GM18873 (cell line): ENCODE measurements at regions not wholly inside any gene's neighbourhood (a gene's known extent, or its start where the extent isn't known, plus 50 kb on each side); places are given as distances from the start of the nearest gene placed in this dataset.
"Not testable (repeated sequence)": the region's sequence is repeated elsewhere in the genome, so short reads cannot be mapped to it uniquely, and the experiment has no call there.

Source experiments
- ATAC-seq: cut with Tn5 transposase; IDR thresholded peaks from one replicate; pipeline ENCODE4 v1.9.1; 2021; ENCODE audit warnings: mild to moderate bottlenecking, moderate library complexity, moderate number of reproducible peaks; ENCODE audit not compliant: unreplicated experiment, low FRiP score

DNA sequence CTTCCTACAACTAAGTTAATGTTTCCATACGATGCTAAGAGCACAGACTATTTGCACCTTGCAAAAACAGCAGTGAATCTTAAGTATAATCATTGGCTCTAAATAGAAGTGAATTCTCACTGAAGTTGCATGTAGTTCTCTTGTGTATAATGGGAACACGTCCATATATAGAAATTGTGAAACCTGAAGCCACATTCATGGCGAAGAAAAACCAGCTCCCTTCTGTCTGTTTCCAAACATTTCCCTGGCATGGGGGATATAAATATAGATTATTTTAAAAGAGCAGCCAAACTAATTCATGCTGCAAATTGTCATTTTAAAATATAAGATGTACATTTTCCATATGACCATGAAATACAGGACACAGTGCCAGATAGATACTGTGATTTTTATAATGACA lies 71.1 kb downstream of the TRAM1L1 start:
- no peak for ATAC-seq

DNA sequence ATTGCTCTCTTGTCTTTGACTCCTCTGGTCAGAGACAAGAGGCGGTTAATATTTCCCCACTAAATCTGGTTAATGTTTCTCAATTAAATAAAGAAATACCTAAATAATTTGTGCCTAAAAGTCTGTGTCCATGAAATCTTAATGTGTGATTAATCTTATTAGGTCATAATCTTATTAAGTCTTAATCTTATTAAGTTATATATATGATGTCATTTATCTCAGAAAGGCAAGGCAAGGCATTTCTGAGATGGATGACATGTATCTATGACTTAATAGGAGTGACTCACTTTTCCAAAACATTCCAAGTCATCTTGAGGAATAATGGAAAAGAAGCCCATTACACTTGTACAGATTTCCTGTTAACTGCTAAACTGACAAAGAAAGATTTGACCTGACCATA lies 74.7 kb downstream of the TRAM1L1 start:
- ATAC-seq, result no peak

DNA sequence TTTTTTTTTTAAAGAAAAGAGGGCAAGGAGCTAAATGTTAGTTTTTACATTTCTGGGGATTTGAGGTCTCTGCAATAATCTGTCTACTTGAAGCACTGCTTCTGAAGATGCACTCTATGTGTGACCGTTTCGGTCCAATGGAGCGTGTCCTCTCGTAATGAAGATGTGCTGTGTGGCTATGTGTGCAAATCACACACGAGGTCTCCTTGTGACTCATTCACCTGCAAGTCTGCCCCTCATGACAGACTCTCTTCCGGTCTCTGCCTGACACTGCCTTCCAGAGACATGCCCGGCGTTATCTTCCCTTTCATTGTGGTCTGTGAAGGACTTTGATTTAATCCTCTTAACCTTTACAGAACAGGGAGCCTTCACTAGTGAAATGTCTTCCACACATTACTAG lies 84.3 kb downstream of the TRAM1L1 start:
- ATAC-seq, result no peak

DNA sequence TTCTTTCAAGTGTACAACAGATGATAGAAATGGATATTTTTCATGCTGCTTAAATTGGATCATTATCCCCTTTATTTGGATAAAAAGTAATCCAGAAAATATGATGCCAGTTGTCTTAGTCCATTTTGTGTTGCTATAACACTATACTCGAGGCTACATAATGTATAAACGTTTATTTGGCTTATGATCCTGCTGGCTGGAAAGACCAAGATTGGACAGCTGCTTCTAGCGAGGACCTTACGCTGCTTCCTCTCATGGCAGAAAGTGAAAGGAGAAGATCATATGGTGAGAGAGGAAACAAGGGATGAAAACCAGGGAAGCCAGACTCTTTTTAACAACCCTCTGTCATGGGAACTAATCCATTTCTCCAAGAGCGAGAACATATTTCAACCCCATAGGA lies 102.7 kb downstream of the TRAM1L1 start:
- no peak for ATAC-seq

DNA sequence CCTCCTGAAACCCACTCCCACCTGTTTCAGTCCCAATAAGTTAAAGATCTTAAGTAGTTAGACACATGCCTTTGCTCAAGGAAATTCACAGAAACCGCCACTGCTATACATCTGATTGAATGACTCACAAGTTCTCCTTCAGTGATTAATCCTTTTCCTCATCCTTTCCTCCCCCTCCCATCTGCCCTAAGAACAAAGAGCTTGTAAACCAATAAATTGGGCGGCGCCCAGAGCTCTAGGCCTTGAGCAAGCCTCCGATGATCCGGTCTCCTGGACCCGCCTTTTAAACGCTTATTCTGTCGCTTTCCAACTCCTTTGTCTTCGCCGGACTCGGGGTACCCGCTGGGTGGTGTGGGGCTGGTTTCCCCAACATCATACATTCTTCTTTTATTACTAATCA lies 104.9 kb downstream of the TRAM1L1 start:
- not testable (repeated sequence) for ATAC-seq

DNA sequence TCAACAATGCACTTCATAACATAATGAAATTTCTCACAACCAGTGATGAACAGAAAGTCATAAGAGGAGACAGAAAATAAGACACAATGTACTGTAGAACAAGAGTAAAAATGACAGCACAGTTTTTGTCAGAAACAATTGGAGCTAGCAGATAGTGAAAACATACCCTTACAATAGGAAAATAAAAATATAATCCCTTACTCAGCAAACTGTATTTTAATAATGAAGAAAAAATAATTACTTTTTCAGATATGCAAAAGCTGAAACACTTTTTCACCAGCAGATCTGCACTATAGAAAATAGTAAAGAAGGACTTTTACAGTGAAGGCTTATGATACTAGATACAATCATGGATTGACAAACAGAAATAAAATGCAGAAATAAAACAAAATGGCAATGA lies 126.3 kb downstream of the TRAM1L1 start:
- ATAC-seq, result no peak

DNA sequence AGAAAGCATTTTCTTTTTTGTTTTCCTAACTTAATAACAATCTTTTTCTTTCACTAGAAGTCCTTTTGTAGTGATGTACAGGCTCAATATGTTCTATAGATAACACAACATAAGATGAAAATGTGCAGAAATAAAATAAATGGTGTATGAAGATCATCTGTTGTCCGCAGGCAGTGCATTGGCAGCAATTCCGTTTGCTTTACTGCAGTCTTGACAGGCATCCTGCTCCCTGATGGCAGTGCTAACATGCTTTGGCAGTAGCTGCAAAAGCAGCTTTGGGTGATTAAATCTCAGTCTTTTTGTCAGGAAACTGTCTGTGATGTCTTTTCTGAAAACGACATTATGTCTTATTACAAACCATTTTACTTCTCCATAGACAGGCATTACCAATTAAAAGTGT lies 131.4 kb downstream of the TRAM1L1 start:
- ATAC-seq, result no peak

DNA sequence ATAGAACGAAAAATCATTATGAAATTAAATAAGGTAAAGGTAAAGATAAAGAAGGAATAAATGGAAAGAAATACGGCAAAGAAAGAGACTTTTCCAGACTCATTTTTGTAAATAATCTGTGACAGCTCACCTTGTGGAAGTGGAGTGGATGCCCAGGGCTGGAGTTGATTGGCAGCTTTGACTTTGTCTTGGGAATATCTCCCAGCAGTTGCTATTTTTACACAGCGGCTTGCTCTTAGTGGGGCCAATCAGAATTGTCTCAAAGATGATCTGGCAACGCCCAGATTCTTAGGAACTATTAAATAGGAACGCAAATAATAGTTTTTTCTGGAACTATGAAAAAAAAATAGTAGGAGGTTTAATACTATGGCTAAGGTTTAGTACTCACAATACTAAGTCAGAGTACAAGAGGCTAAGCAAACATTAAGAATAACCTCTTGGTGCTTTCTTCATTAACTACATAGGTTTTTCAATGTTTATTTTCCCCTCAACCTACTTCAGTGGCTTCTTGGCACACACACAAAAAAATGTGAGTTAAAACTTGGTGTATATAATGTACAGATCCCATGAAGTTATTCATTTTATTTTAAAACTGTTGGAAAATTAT lies 132.7 kb downstream of the TRAM1L1 start:
- ATAC-seq, result no peak

DNA sequence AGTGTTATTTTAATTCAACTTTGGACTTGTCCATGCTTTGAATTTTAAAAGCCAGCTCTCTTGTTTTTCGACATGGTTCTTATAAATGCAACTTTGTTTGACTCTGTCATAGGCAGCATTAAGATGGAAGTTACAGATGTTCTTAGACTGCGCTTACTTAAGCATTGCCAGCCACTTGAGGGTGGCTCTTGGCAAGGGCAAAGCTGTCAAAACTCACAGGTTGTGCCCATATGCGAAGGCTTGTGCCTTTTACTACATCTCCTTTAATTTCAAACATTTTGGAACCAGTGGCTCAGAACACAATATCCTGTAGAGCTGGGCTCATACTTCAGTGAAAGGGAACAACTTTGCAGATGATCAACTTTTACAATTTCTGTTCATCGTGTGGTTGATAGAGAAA lies 135.5 kb downstream of the TRAM1L1 start:
- ATAC-seq, result no peak

DNA sequence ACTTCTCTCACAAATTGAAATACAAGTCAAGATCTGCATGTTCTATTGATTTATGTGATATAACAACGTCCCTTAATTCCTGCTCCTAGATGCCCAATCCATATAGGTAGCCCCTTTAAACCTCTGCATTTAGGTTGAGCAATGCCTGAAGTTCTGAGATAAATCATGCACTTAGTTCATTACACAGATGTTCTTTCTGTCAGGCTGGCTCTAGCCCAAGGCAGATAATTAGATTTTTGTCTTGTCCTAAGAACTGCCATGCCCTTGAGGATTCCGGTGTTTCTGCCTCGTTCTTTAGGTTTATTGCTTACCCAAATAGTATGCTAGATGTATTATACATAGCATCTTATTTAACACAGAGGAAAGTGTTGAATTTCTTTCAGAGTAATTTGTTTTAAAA lies 143.1 kb downstream of the TRAM1L1 start:
- ATAC-seq, result no peak

DNA sequence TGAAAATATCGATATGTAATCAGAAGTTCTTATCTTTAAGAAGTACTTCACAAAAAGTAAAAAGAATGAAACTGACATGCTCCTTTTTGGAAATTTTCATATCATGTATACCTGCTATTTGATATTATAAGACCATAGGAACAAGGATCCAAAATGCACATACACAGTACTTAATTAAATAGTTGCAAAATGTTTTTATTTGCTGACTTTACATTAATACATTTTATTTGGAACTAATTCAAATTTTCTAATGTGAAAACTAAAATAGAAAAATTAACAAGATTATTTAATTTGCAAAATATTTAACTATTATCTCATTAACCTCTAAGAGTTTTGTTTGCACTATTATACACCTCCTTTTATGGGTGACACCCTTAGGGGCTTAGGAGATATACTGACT lies 155.0 kb downstream of the TRAM1L1 start:
- no peak for ATAC-seq

DNA sequence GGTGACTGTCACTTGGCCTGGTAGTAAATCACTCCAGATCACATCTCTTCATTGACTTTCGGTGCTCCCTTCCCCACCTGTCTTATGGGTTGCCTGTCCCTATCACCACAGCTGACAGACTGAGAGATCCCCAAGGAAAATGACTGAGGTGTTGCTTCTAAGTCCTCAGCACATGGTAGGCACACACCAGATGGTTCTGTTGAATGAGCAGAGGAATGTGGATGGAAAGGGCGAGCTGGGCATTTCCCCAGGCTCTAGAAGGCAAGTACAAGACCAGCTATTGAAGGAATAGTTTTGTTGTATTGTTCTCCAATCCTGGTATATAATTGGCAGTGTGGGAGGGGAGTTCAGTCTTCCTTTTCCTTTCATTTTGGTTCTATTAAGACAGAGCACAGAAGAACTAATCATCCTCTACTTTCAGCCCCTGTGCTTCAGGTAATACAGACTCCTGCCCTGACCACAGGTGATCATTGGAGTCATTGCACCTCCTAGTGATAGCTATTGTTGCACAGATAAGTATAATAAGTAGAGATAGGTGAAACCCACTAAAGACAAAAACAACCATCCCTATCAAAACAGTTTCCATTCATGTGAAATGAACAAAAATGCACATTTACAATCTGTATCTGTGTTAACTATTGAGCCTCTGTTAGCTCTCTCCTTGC lies 158.6 kb downstream of the TRAM1L1 start:
- ATAC-seq, result no peak

DNA sequence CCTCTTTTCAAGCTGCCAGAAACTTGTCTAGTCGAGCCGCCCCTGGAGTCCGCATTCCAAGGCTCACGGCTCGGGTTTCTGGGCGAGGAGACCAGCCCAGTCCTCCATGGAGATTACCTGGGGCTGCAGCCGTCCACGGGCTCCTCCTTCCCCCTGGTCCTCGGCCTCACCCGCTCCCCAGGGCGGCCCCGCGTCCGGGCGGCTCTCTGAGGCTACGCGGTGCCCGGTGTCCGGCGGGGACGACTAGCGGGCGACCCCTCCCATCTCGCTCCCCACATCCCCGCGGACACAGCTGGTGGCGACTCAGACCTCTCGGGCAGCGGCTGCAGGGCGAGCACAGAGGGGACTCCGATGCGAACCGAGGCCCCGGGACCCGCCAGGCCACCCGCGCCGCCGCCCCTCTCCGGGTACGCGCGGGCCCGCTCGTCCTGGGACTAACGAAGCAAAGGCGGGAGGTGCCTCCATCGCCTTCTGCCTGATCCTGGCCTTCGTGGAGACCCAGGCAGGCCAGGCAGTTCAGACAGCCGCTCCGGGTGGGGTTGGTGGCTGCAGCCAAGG lies 159.4 kb downstream of the TRAM1L1 start:
- ATAC-seq, result no peak

DNA sequence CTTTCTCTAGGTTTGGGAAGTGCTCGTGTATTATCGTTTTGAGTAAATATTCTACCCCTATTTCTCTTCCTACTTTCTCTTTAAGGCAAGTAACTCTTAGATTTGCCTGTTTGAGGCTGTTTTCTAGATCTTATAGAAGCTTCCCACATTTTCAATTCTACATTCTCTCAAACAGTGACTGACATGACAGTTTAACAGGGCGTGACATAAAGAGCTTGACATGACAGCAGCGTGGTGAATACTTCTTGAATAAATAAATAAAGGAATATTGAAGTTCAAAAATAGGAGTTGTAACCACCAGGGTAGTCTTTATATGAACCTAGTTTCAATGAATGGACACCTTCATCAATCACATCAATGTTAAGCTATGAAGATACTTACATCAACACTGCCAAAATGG lies 162.0 kb downstream of the TRAM1L1 start:
- no peak for ATAC-seq

DNA sequence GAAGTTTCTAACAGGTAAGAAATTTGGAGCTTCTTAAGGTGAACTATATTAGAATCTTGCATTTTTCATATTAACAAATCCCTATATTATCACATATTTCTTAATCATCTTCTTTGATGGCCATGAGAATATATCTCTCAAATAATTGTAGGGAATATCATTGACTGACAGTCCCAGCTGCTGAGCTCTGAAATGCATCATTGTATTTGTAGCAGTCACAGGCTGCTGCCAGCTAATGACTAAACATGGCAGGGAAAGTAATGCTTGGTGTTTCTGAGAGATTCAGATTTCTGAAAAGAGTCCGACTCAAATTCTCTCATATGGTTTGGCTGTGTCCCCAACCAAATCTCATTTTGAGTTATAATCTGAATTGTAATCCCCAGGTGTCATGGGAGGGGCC lies 171.9 kb downstream of the TRAM1L1 start:
- no peak for ATAC-seq

DNA sequence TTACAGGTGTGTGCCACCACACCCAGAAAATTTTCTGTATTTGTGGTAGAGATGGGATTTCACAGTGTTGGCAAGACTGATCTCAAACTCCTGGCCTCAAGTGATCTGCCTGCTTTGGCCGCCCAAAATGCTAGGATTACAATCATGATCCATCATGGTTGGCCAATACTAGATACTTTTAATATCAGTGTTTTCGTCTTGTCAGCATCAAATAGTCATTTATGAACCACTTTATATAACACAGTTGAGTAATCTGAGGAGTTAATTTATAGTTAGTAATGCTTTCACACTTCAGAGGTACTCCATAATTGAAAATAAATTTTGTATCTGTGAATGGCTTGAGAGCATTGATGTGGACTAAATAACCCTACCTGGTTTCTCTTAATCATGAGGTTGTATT lies 178.6 kb downstream of the TRAM1L1 start:
- no peak for ATAC-seq

DNA sequence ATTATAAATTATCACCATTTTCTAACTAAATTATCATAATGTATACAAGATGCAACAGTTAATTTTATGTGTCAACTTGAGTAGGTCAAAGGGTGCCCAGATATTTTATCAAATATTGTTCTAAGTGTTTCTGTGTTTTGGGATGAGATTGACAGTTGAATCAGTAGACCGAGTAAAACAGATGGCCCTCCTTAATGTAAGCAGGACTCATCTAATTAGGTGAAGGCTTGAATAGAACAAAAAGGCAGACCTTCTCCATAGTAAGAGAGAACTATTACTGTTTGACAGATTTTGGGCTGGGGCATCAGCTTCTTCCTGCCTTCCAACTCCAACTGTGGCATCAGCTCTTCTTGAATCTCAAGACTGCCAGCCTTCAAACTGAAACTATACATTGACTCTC lies 185.8 kb downstream of the TRAM1L1 start:
- no peak for ATAC-seq

DNA sequence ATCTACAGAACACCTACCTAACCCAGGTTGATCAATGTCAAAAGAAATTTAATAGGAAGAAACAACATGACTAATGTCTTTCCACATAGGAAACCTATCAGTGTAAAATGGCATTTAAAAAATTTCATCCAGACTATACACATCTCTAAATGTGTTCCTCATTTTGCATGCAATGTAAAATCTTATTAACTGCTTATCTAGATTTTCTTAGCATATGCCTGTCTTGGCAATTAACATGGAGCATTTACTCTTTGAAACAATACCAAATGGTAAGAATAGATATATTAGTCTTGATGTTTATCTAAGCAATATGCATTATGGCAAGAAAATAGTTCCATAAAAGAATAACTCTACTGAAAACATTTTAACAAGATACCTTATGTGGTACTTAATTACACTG lies 199.8 kb downstream of the TRAM1L1 start:
- no peak for ATAC-seq

DNA sequence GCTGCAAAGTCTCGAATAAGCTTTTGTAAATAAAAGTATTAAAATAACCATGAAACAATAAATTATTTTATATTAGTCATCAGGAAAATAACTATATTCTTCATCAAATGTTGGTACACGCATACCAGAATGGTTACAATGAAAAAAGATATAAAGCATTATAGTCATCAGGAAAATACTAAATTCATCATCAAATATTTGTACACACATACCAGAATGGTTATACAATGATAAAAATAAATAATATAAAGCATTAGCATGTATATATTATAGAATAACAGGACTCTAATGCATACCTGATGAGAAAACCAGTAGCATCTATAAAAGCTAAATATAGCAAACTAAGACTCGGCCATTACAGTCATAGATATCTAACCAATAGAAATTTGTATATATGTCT lies 202.9 kb downstream of the TRAM1L1 start:
- ATAC-seq, result no peak

DNA sequence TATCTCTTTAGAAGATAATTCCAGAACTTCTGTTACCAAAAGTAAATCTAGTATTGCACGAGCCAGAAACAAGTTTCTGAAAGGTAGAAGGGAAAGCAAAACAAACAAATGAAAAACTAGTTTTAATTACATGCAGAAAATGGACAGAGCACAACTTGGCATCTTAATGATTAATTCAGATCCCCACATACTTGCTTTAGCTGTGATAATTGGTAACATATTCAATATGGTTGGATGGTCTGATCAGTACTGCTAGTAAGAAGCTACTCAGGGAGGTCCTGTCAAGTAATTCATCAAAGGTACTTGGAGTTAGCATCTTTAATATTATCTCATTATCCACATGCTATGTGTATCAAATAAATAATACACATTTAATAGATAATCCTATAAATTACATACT lies 204.3 kb downstream of the TRAM1L1 start:
- no peak for ATAC-seq

DNA sequence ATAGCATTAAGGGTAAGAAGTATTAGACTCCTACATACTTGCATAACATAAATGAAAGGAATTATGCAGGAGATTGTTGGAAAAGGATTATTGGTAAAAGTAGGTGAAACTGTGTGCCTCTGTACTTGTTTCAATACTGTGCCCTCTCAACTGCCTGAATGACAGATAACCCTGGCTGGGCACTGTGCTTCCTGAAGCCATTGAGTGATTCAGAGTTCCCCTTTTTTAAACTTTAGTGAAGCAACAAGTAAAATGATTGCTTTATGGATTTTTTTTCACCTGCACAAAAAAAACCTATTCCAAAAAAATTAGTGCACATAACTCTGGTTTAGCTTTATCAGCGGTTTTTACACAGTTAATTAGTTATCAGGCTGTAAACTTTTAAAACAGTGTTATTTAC lies 204.8 kb downstream of the TRAM1L1 start:
- no peak for ATAC-seq

DNA sequence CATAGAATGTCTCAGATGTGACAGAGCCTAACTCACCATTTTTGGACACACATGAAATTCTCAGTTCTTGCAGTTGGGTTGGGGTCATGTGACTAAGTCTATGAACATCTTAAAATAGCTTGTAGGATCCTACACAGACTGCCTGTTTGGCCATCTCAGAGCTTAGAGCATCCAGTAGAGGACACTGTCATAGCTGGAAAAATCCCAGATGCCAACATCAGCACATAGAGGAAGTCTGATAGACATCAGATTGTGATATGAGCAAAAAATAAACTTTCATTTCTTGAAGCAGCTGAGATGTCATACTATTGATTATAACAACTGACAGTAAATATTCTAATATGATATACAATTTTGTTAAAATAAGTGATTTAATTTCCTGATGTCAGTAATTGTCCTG lies 207.1 kb downstream of the TRAM1L1 start:
- ATAC-seq, result no peak
